ENCODE measurements at regions not wholly inside any gene's neighbourhood (a gene's known extent, or its start where the extent isn't known, plus 50 kb on each side); places are given as distances from the start of the nearest gene placed in this dataset.

- H3K4me1 ChIP-seq (ENCODE audit: control insufficient read depth, insufficient read depth, low read length), result peaks cover 6% of the 10 kb centered on the region
- H3K14ac ChIP-seq (replicated peaks; ENCODE audit: low read depth, low read length), result no peak overlapping the region
- 86% methylated on average over 1 of the region's 1 CpG; no CpG with 5 or more reads in 1 of the 2 experiments for WGBS, 2 experiments (ENCODE audit: extremely low coverage in 2 of 2, insufficient read length in 1 of 2)
- H3K9me1 ChIP-seq (ENCODE audit: insufficient read depth, low read length), result no peaks in the 10 kb centered on the region; the same call in 1 of the 2 replicates
- no TSS peak for BruUV-seq (replicated peaks)
- no peak overlapping the region for H2AFZ ChIP-seq (replicated peaks; ENCODE audit: low read length, poor library complexity)
- H3K9me3 ChIP-seq (ENCODE audit: control insufficient read depth, insufficient read depth, low read length), result no peaks in the 10 kb centered on the region
- no peaks in the 10 kb centered on the region for H4K20me1 ChIP-seq (ENCODE audit: insufficient read depth, low read length)
- H2AK9ac ChIP-seq (replicated peaks; ENCODE audit: low read depth, low read length, poor library complexity), result no peak overlapping the region
- ChIA-PET CTCF (interaction anchor here (1.6 kb wide), 1 partner anchor 35 kb away, joined by 4 read pairs; no protein-coding TSS in a partner anchor), POLR2A (ENCODE audit: unreplicated experiment) (no interaction called here)
- H2BK15ac ChIP-seq (ENCODE audit: low read depth, low read length), result no peak overlapping the region
- H3K27ac ChIP-seq (ENCODE audit: insufficient read depth, low read length), result no peak overlapping the region
- H3K4ac ChIP-seq (ENCODE audit: low read depth, low read length), result no peak overlapping the region
- no peaks in the 10 kb centered on the region for H3K36me3 ChIP-seq (ENCODE audit: control insufficient read depth, insufficient read depth, low read length)
- H4K91ac ChIP-seq (ENCODE audit: insufficient read depth, low read depth, low read length), result no peak overlapping the region
- H3K4me3 ChIP-seq (ENCODE audit: insufficient read depth, low read depth, low read length), result no peak overlapping the region
- no peak overlapping the region for H4K5ac ChIP-seq (ENCODE audit: low read depth, low read length)
- in situ Hi-C loops (cut with MboI; ENCODE audit: low sequenced_read_pairs), result no loop called here
- DNase-seq, result no peak
- H2BK120ac ChIP-seq (ENCODE audit: low read depth, low read length), result no peak overlapping the region
- no peak overlapping the region for H2BK20ac ChIP-seq (ENCODE audit: low read depth, low read length)
- TF ChIP-seq MAZ (IDR thresholded peaks at IDR 0.05; ENCODE audit: borderline replicate concordance, low read depth, low read length) (no peak), CEBPB (IDR thresholded peaks at IDR 0.05; ENCODE audit: low read depth, low read length) (no peak), BHLHE40 (IDR thresholded peaks at IDR 0.05; ENCODE audit: low read depth, low read length) (no peak), USF2 (IDR thresholded peaks at IDR 0.05; ENCODE audit: low read depth, low read length) (no peak), NFE2L2 (IDR thresholded peaks at IDR 0.05; ENCODE audit: low read depth, low read length) (no peak), RCOR1 (IDR thresholded peaks at IDR 0.05; ENCODE audit: insufficient replicate concordance, low read length) (no peak), RFX5 (IDR thresholded peaks at IDR 0.05; ENCODE audit: low read depth, low read length) (no peak), FOS (IDR thresholded peaks at IDR 0.05; ENCODE audit: low read depth, low read length) (no peak), CHD1 (IDR thresholded peaks at IDR 0.05; ENCODE audit: low read depth, low read length) (no peak)
- H3K4me2 ChIP-seq (ENCODE audit: low read depth, low read length), result no peak overlapping the region
- ATAC-seq (ENCODE audit: low read depth), result no peak
- H4K8ac ChIP-seq (ENCODE audit: low read depth in 2 of 2, low read length in 2 of 2), result no peak overlapping the region
- no peak overlapping the region for H3K56ac ChIP-seq (ENCODE audit: extremely low read depth, insufficient read depth, low read length)
- H3K9ac ChIP-seq (ENCODE audit: low read depth, low read length), result no peak overlapping the region
- intact Hi-C loops (cut with micrococcal nuclease), result no loop called here
- dilution Hi-C loops (cut with HindIII; ENCODE audit: low sequenced_read_pairs, unreplicated experiment), result no loop called here
- H3K79me1 ChIP-seq (ENCODE audit: low read depth in 1 of 2, low read length in 2 of 2), result no peaks in the 10 kb centered on the region
- H2BK5ac ChIP-seq (ENCODE audit: low read depth, low read length, poor library complexity, severe bottlenecking), result no peak overlapping the region
- H3K27me3 ChIP-seq (ENCODE audit: control insufficient read depth, insufficient read depth, low read length), result no peaks in the 10 kb centered on the region
- H3K23ac ChIP-seq (ENCODE audit: low read depth, low read length), result no peak overlapping the region
- H2AK5ac ChIP-seq (ENCODE audit: low read depth, low read length), result no peak overlapping the region
- no peak overlapping the region for H3K18ac ChIP-seq (ENCODE audit: low read depth, low read length)
Observed at GRCh38 chr14:71201840-71202239, 294.6 kb downstream of the PCNX1 start.
